ENCODE measurements at regions not wholly inside any gene's neighbourhood (a gene's known extent, or its start where the extent isn't known, plus 50 kb on each side); places are given as distances from the start of the nearest gene placed in this dataset.
"Not testable (repeated sequence)": the region's sequence is repeated elsewhere in the genome, so short reads cannot be mapped to it uniquely, and the experiment has no call there.

GRCh38 chr16:66204756-66205155, 161.7 kb upstream of the CDH5 start:
- no peak for DNase-seq

- no peak for DNase-seq
Measured at GRCh38 chr16:66203476-66203875, 163.0 kb upstream of the CDH5 start.

- DNase-seq: no peak
Measured at GRCh38 chr16:66199189-66199588, 167.3 kb upstream of the CDH5 start.

DNA sequence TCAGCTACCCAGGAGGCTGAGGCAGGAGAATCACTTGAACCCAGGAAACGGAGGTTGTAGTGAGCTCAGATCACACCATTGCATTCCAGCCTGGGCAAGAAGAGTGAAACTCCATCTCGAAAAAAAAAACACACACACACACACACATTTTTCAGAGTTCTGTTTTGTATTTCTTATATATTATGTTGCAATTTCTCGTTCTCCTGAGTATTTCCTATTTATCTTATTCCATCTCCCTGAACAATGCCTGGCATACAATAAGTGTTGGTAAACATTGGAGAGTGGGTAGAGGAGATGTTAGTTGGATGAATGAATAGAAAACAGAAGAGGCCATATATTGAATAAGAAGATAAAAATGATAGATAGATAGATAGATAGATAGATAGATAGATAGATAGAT, 167.8 kb upstream of the CDH5 start:
- no peak for DNase-seq

DNA sequence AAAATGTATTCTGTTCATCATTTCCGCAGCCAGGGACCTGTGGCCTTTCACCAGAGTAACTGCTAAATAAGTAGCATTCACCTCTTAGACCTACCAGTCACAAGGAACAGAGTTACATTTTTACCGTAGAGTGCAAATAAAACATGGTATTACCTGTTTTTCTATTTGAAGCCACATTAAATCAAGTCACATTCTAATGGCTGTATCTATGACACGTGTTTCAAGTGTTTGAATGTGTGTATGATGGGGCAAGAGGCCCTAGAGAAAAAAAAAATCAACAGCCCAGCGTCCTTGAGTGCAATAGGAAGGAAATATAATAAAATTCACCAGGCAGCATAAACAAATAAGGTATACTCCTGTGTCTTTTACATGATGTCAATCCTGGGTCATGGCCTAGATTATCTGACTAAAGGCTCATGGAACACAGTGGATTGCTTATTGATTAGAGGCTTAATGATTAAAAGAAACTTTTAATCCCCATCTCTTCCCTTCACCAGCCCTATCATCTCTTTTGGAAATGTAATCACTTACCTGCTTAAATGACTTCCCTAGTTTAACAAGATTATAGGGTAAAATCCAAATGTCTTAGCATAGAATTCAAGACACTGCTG, 168.7 kb upstream of the CDH5 start:
- DNase-seq: no peak

- no peak for DNase-seq
Measured at GRCh38 chr16:66196770-66197169, 169.7 kb upstream of the CDH5 start.

- DNase-seq: no peak
Measured at GRCh38 chr16:66194866-66195265, 171.6 kb upstream of the CDH5 start.

DNA sequence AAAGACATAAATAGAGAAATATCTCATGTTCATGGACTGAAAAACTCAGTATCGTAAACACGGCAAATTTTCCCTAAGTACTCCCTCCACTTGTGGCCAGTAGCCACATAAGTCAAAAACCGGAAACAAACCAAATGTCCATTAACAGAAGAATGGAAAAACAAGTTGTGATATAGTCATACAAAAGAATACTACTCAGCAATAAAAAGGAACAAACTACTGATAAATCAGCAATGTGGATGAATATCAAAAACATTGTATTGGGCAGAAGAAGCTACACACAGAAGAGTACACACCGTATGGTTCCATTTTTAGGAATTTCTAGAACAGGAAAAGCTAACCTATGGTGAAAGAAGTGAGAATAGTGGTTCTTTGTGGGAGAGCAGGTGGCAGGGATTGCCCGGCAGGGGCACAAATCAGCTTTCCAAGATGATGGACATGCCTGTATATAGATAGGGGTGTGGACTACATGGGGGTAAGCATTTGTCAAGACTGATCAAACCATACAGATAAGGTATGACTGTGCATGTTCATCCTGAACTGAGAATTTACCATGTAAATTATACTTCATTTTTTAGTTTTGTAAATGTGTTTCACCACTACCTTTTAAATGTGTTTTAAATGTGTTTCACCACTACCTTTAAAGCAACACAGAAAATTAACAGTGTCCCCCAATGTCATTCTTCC, 172.8 kb upstream of the CDH5 start:
- no peak for DNase-seq

DNA sequence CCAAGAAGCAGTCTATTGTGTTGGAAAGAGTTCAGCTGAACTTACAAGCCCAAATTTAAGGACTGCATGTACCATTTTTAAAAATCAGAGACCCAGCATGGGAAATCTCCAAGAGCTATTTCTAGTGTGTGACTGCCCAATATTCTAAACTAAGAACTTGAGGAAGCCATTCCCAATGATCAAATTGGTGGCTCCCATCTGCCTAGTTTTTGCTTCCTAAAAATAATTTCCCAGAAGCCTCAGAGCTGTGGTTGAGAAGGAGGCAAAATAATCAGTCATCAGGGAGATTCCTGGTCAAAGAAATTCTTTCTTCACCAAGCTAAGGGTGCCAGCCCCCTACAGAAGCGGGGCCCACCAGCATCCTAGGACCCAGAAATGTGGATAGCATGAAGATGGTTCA, 176.1 kb upstream of the CDH5 start:
- DNase-seq: no peak

DNA sequence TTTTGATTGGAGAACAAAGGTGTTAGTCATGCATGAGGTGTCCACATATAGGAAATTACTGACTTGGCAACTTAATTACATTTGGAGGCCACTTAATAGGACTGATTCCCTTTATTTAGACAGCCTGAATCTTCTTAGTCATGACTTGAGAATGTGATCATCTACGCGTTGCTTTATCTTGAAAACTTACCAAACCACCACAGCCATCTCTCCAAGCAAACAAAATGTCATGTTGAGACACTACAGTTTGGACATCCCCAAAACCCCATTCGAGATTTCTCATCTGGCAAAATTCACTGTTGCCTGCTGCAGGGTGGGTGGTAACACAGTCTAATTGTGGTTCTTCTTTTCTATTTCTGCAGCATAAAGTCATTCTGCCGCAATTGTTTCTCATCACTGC, 176.5 kb upstream of the CDH5 start:
- no peak for DNase-seq

- DNase-seq: no peak
Measured at GRCh38 chr16:66188917-66189725, 177.4 kb upstream of the CDH5 start.

- DNase-seq: no peak
Measured at GRCh38 chr16:66186251-66186785, 180.2 kb upstream of the CDH5 start.

GRCh38 chr16:66182592-66182991, 183.9 kb upstream of the CDH5 start:
- DNase-seq: no peak

GRCh38 chr16:66176731-66177130, 189.8 kb upstream of the CDH5 start:
- no peak for DNase-seq

GRCh38 chr16:66176111-66176510, 190.4 kb upstream of the CDH5 start:
- no peak for DNase-seq

GRCh38 chr16:66175636-66176035, 190.9 kb upstream of the CDH5 start:
- DNase-seq: no peak

DNA sequence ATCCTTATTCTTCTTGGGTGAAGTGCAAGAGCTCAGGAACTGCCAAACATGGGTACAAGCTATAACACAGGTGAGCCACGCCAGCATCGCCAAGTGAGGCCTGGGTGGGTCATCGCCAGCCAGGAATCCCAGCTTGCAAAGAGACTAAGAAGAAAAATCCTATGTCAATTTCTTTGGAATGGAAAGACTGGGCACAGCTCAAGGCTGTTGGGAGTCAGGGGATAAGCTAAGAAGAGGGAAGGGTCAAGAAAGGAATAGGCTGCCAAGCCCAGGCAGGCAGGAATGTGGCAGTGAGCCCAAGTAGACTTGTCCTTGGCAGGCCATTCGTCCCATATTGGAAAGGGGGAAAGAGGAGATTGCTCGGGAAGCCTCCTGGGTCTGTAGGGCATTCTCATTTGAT, 191.4 kb upstream of the CDH5 start:
- DNase-seq: no peak

DNA sequence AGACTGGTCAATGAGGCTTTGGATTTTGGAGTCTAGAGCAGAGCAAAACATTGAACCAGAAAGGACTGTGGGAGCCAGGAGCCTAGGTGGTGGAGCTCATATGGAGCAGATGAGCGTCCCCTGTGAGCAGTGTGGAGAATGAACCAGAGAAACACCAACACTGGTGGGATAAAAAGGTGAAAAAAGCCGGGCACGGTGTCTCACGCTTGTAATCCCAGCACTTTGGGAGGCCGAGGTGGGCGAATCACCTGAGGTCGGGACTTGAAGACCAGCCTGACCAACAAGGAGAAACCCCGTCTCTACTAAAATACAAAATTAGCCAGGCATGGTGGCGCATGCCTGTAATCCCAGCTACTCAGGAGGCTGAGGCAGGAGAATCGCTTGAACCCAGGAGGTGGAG, 192.7 kb upstream of the CDH5 start:
- DNase-seq: not testable (repeated sequence)

GRCh38 chr16:66173181-66173580, 193.3 kb upstream of the CDH5 start:
- DNase-seq: not testable (repeated sequence)

DNA sequence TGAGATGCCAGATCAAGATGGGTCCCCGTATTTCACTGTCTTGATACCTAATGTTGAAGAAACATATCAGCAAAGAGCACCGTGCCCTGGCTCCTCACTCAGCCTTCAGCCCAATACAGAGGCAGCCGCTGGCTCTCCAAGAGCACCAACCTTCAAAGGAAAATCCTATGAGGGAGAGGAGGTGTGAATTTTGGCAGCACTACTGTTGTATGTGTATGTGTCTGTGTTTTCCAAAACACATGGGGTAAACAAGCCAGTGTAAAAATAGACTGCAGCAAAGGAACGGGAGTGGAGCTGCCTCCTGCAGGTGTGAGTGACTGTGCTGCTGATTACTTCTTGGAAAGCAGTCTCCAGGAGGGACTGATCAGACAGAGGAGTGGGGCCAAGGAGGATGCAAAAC, 194.0 kb upstream of the CDH5 start:
- no peak for DNase-seq

DNA sequence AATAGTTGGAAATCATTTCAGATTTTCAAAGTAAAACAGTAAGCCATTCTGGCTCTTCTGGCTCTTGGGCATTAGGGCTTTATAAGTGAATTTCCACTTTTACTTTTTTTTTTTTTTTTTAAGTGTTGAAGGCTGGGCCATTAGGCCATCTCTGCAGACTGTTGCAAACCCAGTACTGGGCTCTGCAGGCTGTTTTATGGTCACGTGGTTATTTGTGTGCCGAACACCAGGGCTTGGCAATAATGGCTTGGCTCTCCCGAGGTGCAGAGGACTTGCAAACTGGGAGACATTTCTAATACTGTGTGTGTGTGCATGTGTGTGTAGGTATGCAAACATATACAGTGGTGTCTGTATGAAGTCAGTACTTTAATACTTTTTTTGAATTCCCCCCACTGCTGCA, 194.9 kb upstream of the CDH5 start:
- DNase-seq: no peak

- no peak for DNase-seq
Measured at GRCh38 chr16:66170989-66171388, 195.5 kb upstream of the CDH5 start.

DNA sequence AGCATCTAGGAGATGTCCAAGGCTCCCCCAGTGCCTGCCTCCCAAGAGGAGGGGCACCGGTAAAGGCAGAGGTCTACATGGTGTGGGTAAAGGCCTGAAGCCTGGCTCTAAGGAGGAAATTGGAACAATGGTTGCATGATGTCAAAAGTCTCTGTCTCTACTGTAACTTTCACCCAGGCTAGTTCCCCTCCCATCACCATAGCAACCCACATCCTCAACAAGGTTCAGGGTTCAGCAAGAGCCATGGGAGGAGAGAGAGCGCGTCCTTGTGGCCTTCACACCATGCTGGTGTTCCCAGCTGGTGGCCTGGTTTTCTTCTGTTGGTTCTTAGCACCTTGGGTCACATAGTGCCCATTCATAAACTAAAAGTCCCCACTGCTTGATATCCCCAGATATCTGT, 196.7 kb upstream of the CDH5 start:
- no peak for DNase-seq

- DNase-seq: no peak
Measured at GRCh38 chr16:66168777-66169176, 197.7 kb upstream of the CDH5 start.
